T-helper 1 cell treated with Interleukin-12 subunit alpha and Interleukin-12 subunit beta and Interleukin-4 antibody, amounts not matched to agents 30 μg/mL and 1 μg/mL, for 36 hours (primary cell): ENCODE measurements at regions not wholly inside any gene's neighbourhood (a gene's known extent, or its start where the extent isn't known, plus 50 kb on each side); places are given as distances from the start of the nearest gene placed in this dataset.
"Not testable (repeated sequence)": the region's sequence is repeated elsewhere in the genome, so short reads cannot be mapped to it uniquely, and the experiment has no call there.

Source experiments
- H3K27ac Mint-ChIP-seq: one replicate; pipeline ENCODE4 v1.8.0; 2021; ENCODE audit warnings: mild to moderate bottlenecking, mixed read lengths
- H3K27me3 Mint-ChIP-seq: one replicate; pipeline ENCODE4 v1.8.0; 2021; ENCODE audit warnings: low read depth, mixed read lengths
- H3K36me3 Mint-ChIP-seq: one replicate; pipeline ENCODE4 v1.8.0; 2021; ENCODE audit warnings: low read depth, mixed read lengths
- H3K4me1 Mint-ChIP-seq: one replicate; pipeline ENCODE4 v1.8.0; 2021; ENCODE audit warnings: low read depth, mixed read lengths
- H3K4me3 Mint-ChIP-seq: one replicate; pipeline ENCODE4 v1.8.0; 2021; ENCODE audit warnings: mild to moderate bottlenecking, moderate library complexity, mixed read lengths
- H3K9me3 Mint-ChIP-seq: one replicate; pipeline ENCODE4 v1.8.0; 2021; ENCODE audit warnings: mixed read lengths

GRCh38 chr22:34620832-34621231 lies 445.1 kb upstream of the ISX start:
- Mint-ChIP-seq H3K27ac (no peak overlapping the region), H3K4me1 (no peaks in the 10 kb centered on the region), H3K4me3 (no peak overlapping the region), H3K9me3 (peaks cover 13% of the 10 kb centered on the region), H3K36me3 (no peaks in the 10 kb centered on the region), H3K27me3 (no peaks in the 10 kb centered on the region)

- Mint-ChIP-seq H3K36me3 (no peaks in the 10 kb centered on the region), H3K4me1 (no peaks in the 10 kb centered on the region), H3K27me3 (no peaks in the 10 kb centered on the region), H3K9me3 (peaks cover 10% of the 10 kb centered on the region), H3K4me3 (no peak overlapping the region), H3K27ac (no peak overlapping the region)
Observed at GRCh38 chr22:34622602-34623001, 443.4 kb upstream of the ISX start.

GRCh38 chr22:34623580-34623979 lies 442.4 kb upstream of the ISX start:
- Mint-ChIP-seq H3K27ac (no peak overlapping the region), H3K27me3 (no peaks in the 10 kb centered on the region), H3K4me3 (no peak overlapping the region), H3K4me1 (no peaks in the 10 kb centered on the region), H3K9me3 (peaks cover 10% of the 10 kb centered on the region), H3K36me3 (no peaks in the 10 kb centered on the region)

GRCh38 chr22:34625892-34626291 lies 440.1 kb upstream of the ISX start:
- not testable (repeated sequence) for H3K36me3 Mint-ChIP-seq, H3K27ac Mint-ChIP-seq, H3K9me3 Mint-ChIP-seq

GRCh38 chr22:34638128-34638527 lies 427.8 kb upstream of the ISX start:
- no peak overlapping the region for H3K4me3 Mint-ChIP-seq
- no peaks in the 10 kb centered on the region for H3K27me3 Mint-ChIP-seq
- H3K27ac Mint-ChIP-seq = no peak overlapping the region
- H3K9me3 Mint-ChIP-seq = peaks cover 7% of the 10 kb centered on the region
- no peaks in the 10 kb centered on the region for H3K4me1 Mint-ChIP-seq
- no peaks in the 10 kb centered on the region for H3K36me3 Mint-ChIP-seq

More at GRCh38 chr22:34625892-34626291, 440.1 kb upstream of the ISX start:
- not testable (repeated sequence) for H3K4me1 Mint-ChIP-seq, H3K27me3 Mint-ChIP-seq, H3K4me3 Mint-ChIP-seq

- Mint-ChIP-seq H3K27ac (no peak overlapping the region), H3K4me1 (no peaks in the 10 kb centered on the region), H3K4me3 (no peak overlapping the region), H3K27me3 (no peaks in the 10 kb centered on the region), H3K36me3 (no peaks in the 10 kb centered on the region), H3K9me3 (peaks cover 9% of the 10 kb centered on the region)
Observed at GRCh38 chr22:34639911-34640310, 426.0 kb upstream of the ISX start.

- peaks cover 3% of the 10 kb centered on the region for H3K9me3 Mint-ChIP-seq
- no peaks in the 10 kb centered on the region for H3K27me3 Mint-ChIP-seq
- no peaks in the 10 kb centered on the region for H3K36me3 Mint-ChIP-seq
- no peaks in the 10 kb centered on the region for H3K4me1 Mint-ChIP-seq
- no peak overlapping the region for H3K27ac Mint-ChIP-seq
- H3K4me3 Mint-ChIP-seq = no peak overlapping the region
Observed at GRCh38 chr22:34645375-34645774, 420.6 kb upstream of the ISX start.

GRCh38 chr22:34669001-34669400 lies 397.0 kb upstream of the ISX start:
- no peaks in the 10 kb centered on the region for H3K27me3 Mint-ChIP-seq
- H3K9me3 Mint-ChIP-seq = peaks cover 3% of the 10 kb centered on the region
- H3K4me3 Mint-ChIP-seq = no peak overlapping the region
- H3K4me1 Mint-ChIP-seq = no peaks in the 10 kb centered on the region
- H3K36me3 Mint-ChIP-seq = no peaks in the 10 kb centered on the region
- no peak overlapping the region for H3K27ac Mint-ChIP-seq

GRCh38 chr22:34683031-34683430 lies 382.9 kb upstream of the ISX start:
- not testable (repeated sequence) for H3K27me3 Mint-ChIP-seq, H3K9me3 Mint-ChIP-seq, H3K27ac Mint-ChIP-seq, H3K4me1 Mint-ChIP-seq, H3K4me3 Mint-ChIP-seq, H3K36me3 Mint-ChIP-seq

GRCh38 chr22:34684278-34684677 lies 381.7 kb upstream of the ISX start:
- H3K4me1 Mint-ChIP-seq, H3K27ac Mint-ChIP-seq, H3K4me3 Mint-ChIP-seq, H3K9me3 Mint-ChIP-seq, H3K27me3 Mint-ChIP-seq, H3K36me3 Mint-ChIP-seq: not testable (repeated sequence)

- H3K36me3 Mint-ChIP-seq = no peaks in the 10 kb centered on the region
- H3K4me1 Mint-ChIP-seq = no peaks in the 10 kb centered on the region
- no peak overlapping the region for H3K27ac Mint-ChIP-seq
- H3K9me3 Mint-ChIP-seq = peaks cover 4% of the 10 kb centered on the region
- H3K27me3 Mint-ChIP-seq = no peaks in the 10 kb centered on the region
- no peak overlapping the region for H3K4me3 Mint-ChIP-seq
Observed at GRCh38 chr22:34687116-34687515, 378.8 kb upstream of the ISX start.

GRCh38 chr22:34688825-34689224 lies 377.1 kb upstream of the ISX start:
- Mint-ChIP-seq H3K36me3 (no peaks in the 10 kb centered on the region), H3K4me3 (no peak overlapping the region), H3K27ac (no peak overlapping the region), H3K27me3 (no peaks in the 10 kb centered on the region), H3K9me3 (peaks cover 4% of the 10 kb centered on the region), H3K4me1 (no peaks in the 10 kb centered on the region)

GRCh38 chr22:34696557-34696956 lies 369.4 kb upstream of the ISX start:
- no peaks in the 10 kb centered on the region for H3K36me3 Mint-ChIP-seq

GRCh38 chr22:34702279-34702678 lies 363.7 kb upstream of the ISX start:
- H3K4me3 Mint-ChIP-seq = no peak overlapping the region
- H3K27me3 Mint-ChIP-seq = no peaks in the 10 kb centered on the region
- H3K9me3 Mint-ChIP-seq = peaks cover 13% of the 10 kb centered on the region
- no peak overlapping the region for H3K27ac Mint-ChIP-seq
- no peaks in the 10 kb centered on the region for H3K4me1 Mint-ChIP-seq
- no peaks in the 10 kb centered on the region for H3K36me3 Mint-ChIP-seq

More at GRCh38 chr22:34696557-34696956, 369.4 kb upstream of the ISX start:
- Mint-ChIP-seq H3K9me3 (peaks cover 10% of the 10 kb centered on the region), H3K27ac (no peak overlapping the region), H3K4me3 (no peak overlapping the region), H3K27me3 (no peaks in the 10 kb centered on the region), H3K4me1 (no peaks in the 10 kb centered on the region)

GRCh38 chr22:34709641-34710040 lies 356.3 kb upstream of the ISX start:
- Mint-ChIP-seq H3K4me1 (no peaks in the 10 kb centered on the region), H3K36me3 (no peaks in the 10 kb centered on the region), H3K4me3 (no peak overlapping the region), H3K27ac (no peak overlapping the region), H3K27me3 (no peaks in the 10 kb centered on the region), H3K9me3 (peaks cover 10% of the 10 kb centered on the region)

- Mint-ChIP-seq H3K4me1 (no peaks in the 10 kb centered on the region), H3K36me3 (no peaks in the 10 kb centered on the region), H3K27ac (no peak overlapping the region), H3K27me3 (no peaks in the 10 kb centered on the region), H3K9me3 (peaks cover 22% of the 10 kb centered on the region), H3K4me3 (no peak overlapping the region)
Observed at GRCh38 chr22:34722901-34723300, 343.1 kb upstream of the ISX start.
